CD4-positive, alpha-beta memory T cell (primary cell): ENCODE measurements at regions not wholly inside any gene's neighbourhood (a gene's known extent, or its start where the extent isn't known, plus 50 kb on each side); places are given as distances from the start of the nearest gene placed in this dataset.

ENCODE experiments used
- CTCF ChIA-PET: fragments of 350-600 bp; sonication (Branson Sonifier 250); formaldehyde crosslinking; loops from one replicate; lab custom pipeline; 2021; ENCODE audit warnings: inconsistent platforms; ENCODE audit not compliant: partially characterized antibody; lab: Charles Lee
- POLR2A ChIA-PET: fragments of 350-600 bp; sonication (Branson Sonifier 250); formaldehyde crosslinking; loops from one replicate; lab custom pipeline; 2021; ENCODE audit not compliant: partially characterized antibody; lab: Charles Lee
- DNase-seq, 5 donors: peaks; one replicate each; pipeline versions ENCODE4 v3.0.0 to v3.0.0-alpha.2; 2020 to 2022; ENCODE audit warnings: mixed read lengths in 1 of 5
- H3K27ac ChIP-seq: one replicate; pipeline ENCODE4 v1.7.0; 2013; ENCODE audit warnings: low read depth, low read length
- H3K27me3 ChIP-seq: 2 replicates; pipeline ENCODE4 v1.7.0; 2013; ENCODE audit warnings: mild to moderate bottlenecking, low read length, moderate library complexity; ENCODE audit not compliant: insufficient read depth
- H3K36me3 ChIP-seq: 2 replicates; pipeline ENCODE4 v1.7.0; 2013; ENCODE audit warnings: mild to moderate bottlenecking, low read length, moderate library complexity; ENCODE audit not compliant: insufficient read depth
- H3K4me1 ChIP-seq: 2 replicates; pipeline ENCODE4 v1.7.0; 2013; ENCODE audit warnings: mild to moderate bottlenecking, low read length, moderate library complexity; ENCODE audit not compliant: insufficient read depth
- H3K4me3 ChIP-seq, 2 donors: one replicate each; pipeline ENCODE4 v1.7.0; 2013; ENCODE audit warnings: low read length in 2 of 2, mild to moderate bottlenecking in 1 of 2
- H3K9me3 ChIP-seq, 2 donors: one replicate each; pipeline ENCODE4 v1.7.0; 2013; ENCODE audit warnings: low read length in 2 of 2, control low read depth in 1 of 2; ENCODE audit not compliant: control insufficient read depth in 1 of 2
- H3K27ac Mint-ChIP-seq, 7 donors: one replicate each; pipeline ENCODE4 v1.8.0; 2020 to 2021; ENCODE audit warnings: mixed read lengths in 7 of 7, mild to moderate bottlenecking in 6 of 7, inconsistent platforms in 3 of 7, moderate library complexity in 3 of 7
- H3K27me3 Mint-ChIP-seq, 2 donors: one replicate each; pipeline ENCODE4 v1.8.0; 2020 to 2021; ENCODE audit warnings: mixed read lengths in 2 of 2
- H3K36me3 Mint-ChIP-seq, 2 donors: one replicate each; pipeline ENCODE4 v1.8.0; 2020 to 2021; ENCODE audit warnings: mixed read lengths in 2 of 2, inconsistent platforms in 1 of 2, mild to moderate bottlenecking in 1 of 2
- H3K4me1 Mint-ChIP-seq, 4 donors: one replicate each; pipeline ENCODE4 v1.8.0; 2020 to 2021; ENCODE audit warnings: mixed read lengths in 4 of 4, mild to moderate bottlenecking in 1 of 4
- H3K4me3 Mint-ChIP-seq, 8 donors: one replicate each; pipeline ENCODE4 v1.8.0; 2020 to 2021; ENCODE audit warnings: mixed read lengths in 8 of 8, mild to moderate bottlenecking in 7 of 8, moderate library complexity in 6 of 8, inconsistent platforms in 3 of 8
- H3K9me3 Mint-ChIP-seq, 8 donors: one replicate each; pipeline ENCODE4 v1.8.0; 2020 to 2021; ENCODE audit warnings: mixed read lengths in 8 of 8, mild to moderate bottlenecking in 5 of 8, inconsistent platforms in 3 of 8, moderate library complexity in 1 of 8
- intact Hi-C: fragments of 100-400 bp; cut with micrococcal nuclease; formaldehyde crosslinking; loops from one replicate; pipeline ENCODE4 v1.15.1; 2023

DNA sequence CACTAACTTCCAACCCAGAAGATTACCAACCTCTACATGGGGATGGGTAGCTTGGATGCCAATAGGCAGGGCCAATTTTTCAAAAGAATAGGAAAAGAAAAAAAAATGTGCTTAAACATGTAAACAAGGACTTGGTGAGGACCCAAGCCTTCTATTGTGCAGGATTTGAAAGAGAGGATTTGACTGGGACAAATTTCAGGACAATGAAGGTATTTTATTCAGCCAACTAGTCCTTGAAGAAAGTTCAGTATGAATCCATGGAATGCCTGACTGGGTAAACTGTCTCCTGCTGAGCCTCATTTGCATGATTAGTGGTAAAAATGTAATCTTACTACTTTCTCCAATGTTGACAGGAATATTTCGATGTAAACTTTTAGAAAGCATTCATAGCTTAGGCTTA lies 192.5 kb upstream of the RORB start:
- H3K27me3 Mint-ChIP-seq: no peaks in the 10 kb centered on the region
- POLR2A ChIA-PET: no interaction called here

DNA sequence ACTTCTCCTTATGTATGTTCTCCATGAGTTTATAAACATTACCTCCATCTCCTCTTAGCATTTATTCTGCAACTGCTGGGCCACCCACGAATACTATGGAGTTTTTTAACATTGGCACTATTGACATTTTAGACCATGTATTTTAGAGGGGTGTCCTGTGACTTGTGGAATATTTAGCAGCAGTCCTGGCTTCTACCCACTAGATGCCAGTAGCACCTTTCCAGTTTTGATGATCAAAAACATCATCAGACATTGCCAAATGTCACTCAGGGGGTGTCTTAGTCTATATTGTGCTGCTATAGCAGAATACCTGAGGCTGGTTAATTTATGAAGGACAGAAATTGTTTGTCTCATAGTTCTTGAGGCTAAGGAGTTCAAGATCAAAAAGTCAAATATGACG lies 187.5 kb upstream of the RORB start:
- POLR2A ChIA-PET: no interaction called here
- DNase-seq: no peak
- intact Hi-C loops: loop anchor here (5.0 kb wide), 1 partner anchor 48 kb away; no protein-coding TSS in a partner anchor
- Mint-ChIP-seq H3K36me3 (no peaks in the 10 kb centered on the region), H3K9me3 (peaks cover 3 to 15% (median 5%) of the 10 kb centered on the region in 8 donors), H3K4me1 (no peaks in the 10 kb centered on the region), H3K4me3 (no peak overlapping the region), H3K27ac (no peak overlapping the region), H3K27me3 (no peaks in the 10 kb centered on the region)
- no peak overlapping the region for H3K27ac ChIP-seq
- no peaks in the 10 kb centered on the region for H3K4me1 ChIP-seq
- CTCF ChIA-PET: no interaction called here
- no peak overlapping the region for H3K4me3 ChIP-seq
- H3K27me3 ChIP-seq: no peaks in the 10 kb centered on the region
- no peaks in the 10 kb centered on the region for H3K9me3 ChIP-seq
- H3K36me3 ChIP-seq: no peaks in the 10 kb centered on the region

More for the DNA sequence above, 192.5 kb upstream of the RORB start:
- Mint-ChIP-seq H3K36me3 (no peaks in the 10 kb centered on the region), H3K4me3 (no peak overlapping the region), H3K4me1 (no peaks in the 10 kb centered on the region), H3K9me3 (peaks cover 0 to 7% (median under 1%) of the 10 kb centered on the region in 8 donors), H3K27ac (no peak overlapping the region)
- CTCF ChIA-PET: no interaction called here
- no peaks in the 10 kb centered on the region for H3K9me3 ChIP-seq
- H3K36me3 ChIP-seq: no peaks in the 10 kb centered on the region
- no peaks in the 10 kb centered on the region for H3K4me1 ChIP-seq
- H3K27me3 ChIP-seq: no peaks in the 10 kb centered on the region
- H3K4me3 ChIP-seq: no peak overlapping the region
- no peak overlapping the region for H3K27ac ChIP-seq
- intact Hi-C loops: no loop called here
- DNase-seq: no peak

DNA sequence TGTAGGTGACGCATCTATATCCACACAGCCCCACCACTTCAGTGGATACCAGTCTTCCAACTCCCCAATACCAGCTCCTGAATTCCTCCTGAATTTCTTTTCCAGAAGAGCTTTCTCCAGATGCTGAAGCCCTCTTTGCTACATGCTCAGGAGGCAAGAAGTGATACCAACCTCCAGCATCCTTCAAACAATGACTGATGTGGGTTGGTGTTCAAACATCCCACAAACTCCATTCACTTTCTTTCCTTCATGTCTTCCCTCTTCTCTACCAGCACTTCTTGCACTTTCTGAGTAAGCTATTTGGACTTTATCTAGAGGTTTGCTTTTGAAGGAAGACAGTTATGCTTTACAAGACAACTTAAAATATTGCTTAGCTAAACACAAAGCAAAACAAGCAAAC lies 179.9 kb upstream of the RORB start:
- H3K27me3 ChIP-seq: no peaks in the 10 kb centered on the region
- no peaks in the 10 kb centered on the region for H3K4me1 ChIP-seq
- no peak overlapping the region for H3K4me3 Mint-ChIP-seq
- no peaks in the 10 kb centered on the region for H3K36me3 ChIP-seq
- H3K27ac ChIP-seq: no peak overlapping the region
- no peak for DNase-seq
- H3K27me3 Mint-ChIP-seq: no peaks in the 10 kb centered on the region
- H3K4me1 Mint-ChIP-seq: no peaks in the 10 kb centered on the region
- H3K9me3 ChIP-seq: no peaks in the 10 kb centered on the region
- no peak overlapping the region for H3K27ac Mint-ChIP-seq
- ChIA-PET CTCF (no interaction called here), POLR2A (no interaction called here)
- H3K9me3 Mint-ChIP-seq: peaks cover 0 to 16% (median 5%) of the 10 kb centered on the region in 8 donors
- H3K4me3 ChIP-seq: no peak overlapping the region
- H3K36me3 Mint-ChIP-seq: no peaks in the 10 kb centered on the region
- intact Hi-C loops: no loop called here

DNA sequence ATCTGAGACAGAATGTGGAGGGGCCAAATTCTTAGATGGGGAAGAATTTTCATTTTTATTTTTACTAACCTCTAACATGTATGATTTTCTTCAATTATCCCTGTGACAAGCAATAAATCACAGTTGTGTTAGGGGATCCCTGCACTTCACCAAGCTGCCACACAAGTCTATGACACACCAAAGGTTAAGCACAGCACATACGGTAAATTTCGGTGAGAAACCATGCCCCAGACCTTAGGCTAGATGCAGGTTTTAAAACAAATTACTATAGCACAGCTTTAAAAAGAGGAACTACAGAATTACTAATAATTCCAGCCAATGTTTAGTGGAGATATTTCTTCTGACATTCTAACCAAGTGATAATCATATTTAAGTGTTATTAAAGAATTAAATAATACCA lies 175.7 kb upstream of the RORB start:
- intact Hi-C loops: loop anchor here (10.0 kb wide), 1 partner anchor 53 kb away; no protein-coding TSS in a partner anchor
- Histone ChIP-seq H3K4me1 (no peaks in the 10 kb centered on the region), H3K27me3 (no peaks in the 10 kb centered on the region), H3K27ac (no peak overlapping the region), H3K9me3 (no peaks in the 10 kb centered on the region), H3K36me3 (no peaks in the 10 kb centered on the region), H3K4me3 (no peak overlapping the region)
- Mint-ChIP-seq H3K27ac (no peak overlapping the region), H3K9me3 (peaks cover 0 to 15% (median 4%) of the 10 kb centered on the region in 8 donors), H3K36me3 (no peaks in the 10 kb centered on the region), H3K4me1 (peaks cover 0 to 8% (median 3%) of the 10 kb centered on the region in 4 donors), H3K27me3 (peaks cover 0 to 1% of the 10 kb centered on the region in 2 donors), H3K4me3 (no peak overlapping the region)
- DNase-seq: no peak
- CTCF ChIA-PET: no interaction called here
- POLR2A ChIA-PET: no interaction called here

DNA sequence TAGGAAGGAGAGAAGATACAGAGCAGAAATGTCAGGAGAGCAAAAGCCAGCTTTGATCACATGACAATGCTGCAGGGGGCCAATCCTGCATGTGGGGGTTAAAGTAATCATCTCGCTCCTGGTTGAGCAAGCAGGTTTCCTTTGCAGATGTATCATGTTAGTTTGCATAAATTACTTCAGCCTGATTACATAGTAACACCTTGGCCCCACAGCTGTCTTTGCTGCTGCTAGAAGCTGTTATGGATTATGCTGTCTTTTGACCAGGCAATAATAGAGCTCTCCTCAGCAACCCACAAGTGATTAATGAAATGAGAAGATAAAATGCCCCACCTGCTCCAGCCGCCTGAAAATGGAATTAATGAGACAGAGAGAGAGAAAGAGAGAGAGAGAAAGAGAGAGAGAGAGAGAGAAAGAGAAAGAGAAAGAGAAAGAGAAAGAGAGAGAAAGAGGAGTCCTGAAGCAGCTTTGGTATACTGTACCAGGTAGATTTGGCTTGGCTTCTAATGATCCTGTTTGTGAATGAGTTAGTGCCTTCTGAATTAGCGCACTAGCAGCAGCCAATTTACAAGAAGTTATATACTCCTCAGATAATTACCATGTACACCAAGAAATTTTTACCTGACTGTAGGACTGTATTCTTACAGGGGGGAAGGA lies 174.3 kb upstream of the RORB start:
- peak overlapping the region in 4 of 7 donors; percentile 58 to 87 (median 80) for H3K27ac Mint-ChIP-seq
- no peak overlapping the region for H3K27ac ChIP-seq

DNA sequence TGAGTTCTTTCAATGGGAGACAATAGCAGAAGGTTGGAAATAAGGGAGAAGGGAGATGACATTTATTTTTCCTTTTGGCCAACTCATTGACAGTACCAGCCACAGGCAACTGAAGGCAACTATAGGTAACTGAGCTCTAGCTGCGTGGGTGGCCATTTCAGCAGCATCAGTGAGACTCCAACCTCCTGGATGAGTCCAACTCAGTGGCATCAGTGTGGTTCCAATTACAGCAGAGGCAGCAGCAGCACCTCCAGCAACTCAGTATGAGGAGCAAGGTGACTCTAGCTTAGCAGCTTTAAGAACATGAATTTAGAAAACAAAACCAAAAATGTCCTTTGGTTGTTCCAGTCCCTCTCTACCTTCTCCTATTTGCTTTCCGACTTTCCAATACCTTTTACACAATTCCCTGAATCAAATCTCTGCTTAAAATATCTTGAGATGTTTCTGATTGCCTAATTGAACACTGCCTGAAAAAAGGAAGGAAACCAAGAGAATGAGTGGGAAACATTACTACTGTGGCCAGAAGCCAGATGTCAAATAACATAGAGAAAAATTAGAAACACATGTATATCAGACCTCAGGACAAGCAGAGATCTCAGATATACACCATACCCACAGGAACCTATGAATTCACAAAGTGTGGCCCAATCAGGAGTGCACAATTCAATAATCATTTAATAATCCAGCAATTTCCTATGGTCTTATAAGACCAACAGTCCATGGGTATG lies 166.5 kb upstream of the RORB start:
- peaks cover 0 to 7% (median 0%) of the 10 kb centered on the region in 8 donors for H3K9me3 Mint-ChIP-seq
- peaks cover 4 to 23% (median 12%) of the 10 kb centered on the region in 4 donors for H3K4me1 Mint-ChIP-seq
- Histone ChIP-seq H3K36me3 (no peaks in the 10 kb centered on the region), H3K4me3 (no peak overlapping the region), H3K9me3 (no peaks in the 10 kb centered on the region), H3K27me3 (no peaks in the 10 kb centered on the region), H3K27ac (no peak overlapping the region), H3K4me1 (no peaks in the 10 kb centered on the region)
- intact Hi-C loops: no loop called here
- ChIA-PET CTCF (no interaction called here), POLR2A (no interaction called here)
- no peak overlapping the region for H3K4me3 Mint-ChIP-seq
- no peaks in the 10 kb centered on the region for H3K36me3 Mint-ChIP-seq
- DNase-seq: no peak
- H3K27ac Mint-ChIP-seq: no peak overlapping the region
- no peaks in the 10 kb centered on the region for H3K27me3 Mint-ChIP-seq

More for the DNA sequence above, 174.3 kb upstream of the RORB start:
- POLR2A ChIA-PET: no interaction called here
- no peaks in the 10 kb centered on the region for H3K36me3 Mint-ChIP-seq
- intact Hi-C loops: loop anchor here (10.0 kb wide), 1 partner anchor 52 kb away; no protein-coding TSS in a partner anchor
- peaks cover 0 to 1% of the 10 kb centered on the region in 2 donors for H3K27me3 Mint-ChIP-seq
- peak in 1 of 5 donors; percentile 2 for DNase-seq
- peak overlapping the region in 6 of 8 donors; percentile 18 to 89 (median 66) for H3K4me3 Mint-ChIP-seq
- CTCF ChIA-PET: no interaction called here
- no peaks in the 10 kb centered on the region for H3K9me3 ChIP-seq
- peaks cover 0 to 15% (median 3%) of the 10 kb centered on the region in 8 donors for H3K9me3 Mint-ChIP-seq
- H3K4me1 ChIP-seq: no peaks in the 10 kb centered on the region
- H3K4me1 Mint-ChIP-seq: peaks cover 0 to 8% (median 3%) of the 10 kb centered on the region in 4 donors
- no peaks in the 10 kb centered on the region for H3K27me3 ChIP-seq
- H3K36me3 ChIP-seq: no peaks in the 10 kb centered on the region
- H3K4me3 ChIP-seq: no peak overlapping the region

DNA sequence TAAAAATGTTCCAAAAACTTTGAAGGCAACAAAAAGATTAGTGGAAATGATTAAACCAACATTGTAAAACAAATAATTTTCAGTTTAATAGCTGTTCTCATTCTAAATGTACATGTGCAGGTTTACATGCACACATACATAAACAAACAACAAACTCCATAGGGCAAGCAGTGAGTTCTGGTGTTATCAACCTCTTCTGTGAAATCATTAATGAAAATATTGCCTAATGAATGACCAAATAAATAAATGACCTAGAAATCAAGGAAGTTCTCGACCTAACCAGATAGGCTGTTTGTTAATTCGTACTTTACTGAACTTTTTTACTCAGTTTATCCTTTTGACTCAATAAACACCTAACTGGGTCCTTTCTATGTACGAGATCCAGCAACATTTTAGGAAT lies 165.5 kb upstream of the RORB start:
- Mint-ChIP-seq H3K36me3 (no peaks in the 10 kb centered on the region), H3K4me3 (no peak overlapping the region), H3K27ac (no peak overlapping the region), H3K9me3 (peaks cover 0 to 7% (median 0%) of the 10 kb centered on the region in 8 donors), H3K4me1 (peaks cover 4 to 23% (median 12%) of the 10 kb centered on the region in 4 donors), H3K27me3 (no peaks in the 10 kb centered on the region)
- H3K27me3 ChIP-seq: no peaks in the 10 kb centered on the region
- no peak for DNase-seq
- no peaks in the 10 kb centered on the region for H3K9me3 ChIP-seq
- ChIA-PET CTCF (no interaction called here), POLR2A (no interaction called here)
- H3K36me3 ChIP-seq: no peaks in the 10 kb centered on the region
- no peak overlapping the region for H3K27ac ChIP-seq
- H3K4me3 ChIP-seq: no peak overlapping the region
- no peaks in the 10 kb centered on the region for H3K4me1 ChIP-seq
- intact Hi-C loops: no loop called here
